Activated CD4-positive, alpha-beta T cell treated with anti-CD3 and anti-CD28 coated beads for 4 hours (primary cell): ENCODE measurements at regions not wholly inside any gene's neighbourhood (a gene's known extent, or its start where the extent isn't known, plus 50 kb on each side); places are given as distances from the start of the nearest gene placed in this dataset.

Source experiments
- DNase-seq, 2 donors: peaks; one replicate each; pipeline ENCODE4 v3.0.0-alpha.2; 2020

GRCh38 chr1:37393173-37394120, 80.9 kb upstream of the ZC3H12A start:
- DNase-seq, result no peak

GRCh38 chr1:37394574-37395464, 79.6 kb upstream of the ZC3H12A start:
- no peak for DNase-seq

GRCh38 chr1:37398096-37398495, 76.3 kb upstream of the ZC3H12A start:
- no peak for DNase-seq

- DNase-seq, result no peak
These were observed 75.2 kb upstream of the ZC3H12A start for GRCh38 chr1:37399205-37399604.

- no peak for DNase-seq
These were observed 74.4 kb upstream of the ZC3H12A start for GRCh38 chr1:37399830-37400464.

GRCh38 chr1:37400466-37401225, 73.7 kb upstream of the ZC3H12A start:
- DNase-seq, result no peak

GRCh38 chr1:37403166-37403565, 71.2 kb upstream of the ZC3H12A start:
- no peak for DNase-seq

- no peak for DNase-seq
These were observed 69.7 kb upstream of the ZC3H12A start for GRCh38 chr1:37404711-37405110.

GRCh38 chr1:37410105-37410504, 64.3 kb upstream of the ZC3H12A start:
- DNase-seq, result no peak

- no peak for DNase-seq
These were observed 63.6 kb upstream of the ZC3H12A start for GRCh38 chr1:37410815-37411214.

- no peak for DNase-seq
These were observed 58.7 kb upstream of the ZC3H12A start for GRCh38 chr1:37415611-37416244.

GRCh38 chr1:37420456-37420855, 53.9 kb upstream of the ZC3H12A start:
- DNase-seq, result no peak

GRCh38 chr1:37423810-37424209, 50.6 kb upstream of the ZC3H12A start:
- no peak for DNase-seq

- no peak for DNase-seq
These were observed 49.9 kb upstream of the ZC3H12A start for GRCh38 chr1:37424523-37424922.
